ENCODE measurements at regions not wholly inside any gene's neighbourhood (a gene's known extent, or its start where the extent isn't known, plus 50 kb on each side); places are given as distances from the start of the nearest gene placed in this dataset.

GRCh38 chr5:31033295-31033694, 160.2 kb upstream of the CDH6 start:
- TF ChIP-seq CTCF (IDR thresholded peaks at IDR 0.05; ENCODE audit: insufficient read depth, low read length), result no peak
- no peak for TF ChIP-seq POLR2AphosphoS5 (IDR thresholded peaks at IDR 0.05; ENCODE audit: low read depth)
- no peak for TF ChIP-seq REST (IDR thresholded peaks at IDR 0.05; ENCODE audit: insufficient replicate concordance, low read depth)
- TF ChIP-seq SPI1 (IDR thresholded peaks at IDR 0.05; ENCODE audit: borderline replicate concordance, low read depth), result no peak

Measured in HL-60 (cell line).